ENCODE measurements at regions not wholly inside any gene's neighbourhood (a gene's known extent, or its start where the extent isn't known, plus 50 kb on each side); places are given as distances from the start of the nearest gene placed in this dataset.
"Not testable (repeated sequence)": the region's sequence is repeated elsewhere in the genome, so short reads cannot be mapped to it uniquely, and the experiment has no call there.

DNA sequence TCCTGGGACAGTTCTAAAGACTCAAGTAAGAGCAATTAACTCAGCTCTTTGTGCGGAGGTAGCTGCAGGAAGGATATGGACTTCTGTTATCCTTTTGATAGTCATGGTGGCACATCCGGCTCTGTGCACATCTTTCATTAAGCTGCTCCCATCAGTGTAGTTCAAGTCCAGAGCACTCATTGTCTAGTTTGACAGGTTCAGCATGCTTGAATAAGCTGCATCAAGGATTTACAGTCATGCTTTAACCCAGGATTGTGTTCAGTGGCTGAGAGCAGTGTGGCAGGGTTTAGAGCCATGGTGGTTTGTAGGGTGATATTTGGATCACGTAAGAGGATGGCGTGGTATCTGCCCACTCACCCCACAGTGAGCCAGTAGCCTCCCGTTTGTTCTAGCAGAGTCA, 435.0 kb upstream of the NPAP1 start:
- DNase-seq (ENCODE audit: low read depth); H4K20me1 ChIP-seq (ENCODE audit: insufficient read depth, low read length); H3K4me1 ChIP-seq (ENCODE audit: insufficient read depth, low read length); H3K27ac Mint-ChIP-seq (ENCODE audit: unreplicated experiment); H3K27ac ChIP-seq (ENCODE audit: low read depth, low read length); H3K4me3 Mint-ChIP-seq (ENCODE audit: unreplicated experiment); H2AFZ ChIP-seq (ENCODE audit: low read depth, low read length); H3K4me3 ChIP-seq (ENCODE audit: insufficient read depth, low read depth, low read length); H3K9me3 Mint-ChIP-seq (ENCODE audit: unreplicated experiment); H3K9ac ChIP-seq (ENCODE audit: low read length); H3K36me3 Mint-ChIP-seq (ENCODE audit: low read depth, unreplicated experiment); H3K4me2 ChIP-seq (ENCODE audit: low read length); H3K79me2 ChIP-seq (ENCODE audit: insufficient read depth, low read length); H3K36me3 ChIP-seq (ENCODE audit: insufficient read depth, low read length); H3K9me3 ChIP-seq (ENCODE audit: insufficient read depth, low read depth, low read length); H3K27me3 ChIP-seq (ENCODE audit: insufficient read depth, low read length); FAIRE-seq; H3K27me3 Mint-ChIP-seq (ENCODE audit: low read depth, unreplicated experiment); H3K4me1 Mint-ChIP-seq (ENCODE audit: low read depth, unreplicated experiment): not testable (repeated sequence)

DNA sequence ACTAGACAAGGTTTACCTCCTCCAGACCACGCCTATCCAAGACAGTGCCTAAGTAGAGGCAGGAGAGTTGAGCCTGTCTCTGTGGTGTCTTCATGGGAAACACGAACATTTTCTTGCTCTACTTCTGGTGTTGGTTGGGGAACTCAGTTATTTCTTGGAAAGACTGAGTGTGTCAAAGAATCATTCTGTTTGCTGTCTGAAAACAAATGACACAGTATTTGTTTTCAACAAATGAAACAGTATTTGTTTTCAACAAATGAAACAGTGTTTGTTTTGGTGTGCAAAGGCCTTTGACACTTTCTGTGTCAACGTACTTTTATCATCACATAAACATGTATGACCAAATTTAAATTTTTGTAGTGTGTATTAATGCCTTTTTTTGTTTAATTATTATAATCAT, 416.5 kb upstream of the NPAP1 start:
- not testable (repeated sequence) for H3K27ac ChIP-seq (ENCODE audit: low read depth, low read length); H3K4me1 ChIP-seq (ENCODE audit: insufficient read depth, low read length); H3K4me3 ChIP-seq (ENCODE audit: insufficient read depth, low read depth, low read length); H3K79me2 ChIP-seq (ENCODE audit: insufficient read depth, low read length); DNase-seq (ENCODE audit: low read depth); H3K4me1 Mint-ChIP-seq (ENCODE audit: low read depth, unreplicated experiment); H3K36me3 Mint-ChIP-seq (ENCODE audit: low read depth, unreplicated experiment); FAIRE-seq; H4K20me1 ChIP-seq (ENCODE audit: insufficient read depth, low read length); H3K9me3 ChIP-seq (ENCODE audit: insufficient read depth, low read depth, low read length); H3K9me3 Mint-ChIP-seq (ENCODE audit: unreplicated experiment); H3K4me2 ChIP-seq (ENCODE audit: low read length); H3K27me3 Mint-ChIP-seq (ENCODE audit: low read depth, unreplicated experiment); H3K9ac ChIP-seq (ENCODE audit: low read length); H2AFZ ChIP-seq (ENCODE audit: low read depth, low read length); H3K27me3 ChIP-seq (ENCODE audit: insufficient read depth, low read length); H3K4me3 Mint-ChIP-seq (ENCODE audit: unreplicated experiment); H3K36me3 ChIP-seq (ENCODE audit: insufficient read depth, low read length); H3K27ac Mint-ChIP-seq (ENCODE audit: unreplicated experiment)

DNA sequence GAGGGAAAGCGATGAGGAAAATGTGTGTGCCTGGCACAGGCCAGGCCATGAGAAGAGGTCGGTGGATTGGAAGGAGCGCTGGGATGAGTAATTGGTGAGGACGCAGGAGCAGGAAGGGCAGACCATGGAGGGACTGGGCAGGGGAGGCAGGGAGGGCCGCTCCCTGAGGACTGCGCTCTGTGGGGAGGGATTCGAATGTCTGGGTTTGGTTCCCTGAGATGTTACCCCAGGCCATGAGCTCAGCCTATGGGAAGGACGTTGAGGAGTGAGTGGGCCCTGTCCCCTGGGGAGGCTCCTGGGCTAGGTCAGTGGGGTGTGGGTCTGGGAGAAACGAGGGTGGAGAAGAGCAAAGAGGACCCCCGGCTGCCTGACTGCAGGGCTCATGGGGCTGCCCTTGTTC, 415.2 kb upstream of the NPAP1 start:
- H4K20me1 ChIP-seq (ENCODE audit: insufficient read depth, low read length); H3K9ac ChIP-seq (ENCODE audit: low read length); H3K4me3 ChIP-seq (ENCODE audit: insufficient read depth, low read depth, low read length); FAIRE-seq; H3K4me2 ChIP-seq (ENCODE audit: low read length); H3K27me3 Mint-ChIP-seq (ENCODE audit: low read depth, unreplicated experiment); H3K4me1 ChIP-seq (ENCODE audit: insufficient read depth, low read length); DNase-seq (ENCODE audit: low read depth); H3K36me3 Mint-ChIP-seq (ENCODE audit: low read depth, unreplicated experiment); H3K4me3 Mint-ChIP-seq (ENCODE audit: unreplicated experiment); H3K27ac ChIP-seq (ENCODE audit: low read depth, low read length); H2AFZ ChIP-seq (ENCODE audit: low read depth, low read length); H3K27me3 ChIP-seq (ENCODE audit: insufficient read depth, low read length); H3K79me2 ChIP-seq (ENCODE audit: insufficient read depth, low read length); H3K36me3 ChIP-seq (ENCODE audit: insufficient read depth, low read length); H3K9me3 Mint-ChIP-seq (ENCODE audit: unreplicated experiment); H3K4me1 Mint-ChIP-seq (ENCODE audit: low read depth, unreplicated experiment); H3K27ac Mint-ChIP-seq (ENCODE audit: unreplicated experiment); H3K9me3 ChIP-seq (ENCODE audit: insufficient read depth, low read depth, low read length): not testable (repeated sequence)

DNA sequence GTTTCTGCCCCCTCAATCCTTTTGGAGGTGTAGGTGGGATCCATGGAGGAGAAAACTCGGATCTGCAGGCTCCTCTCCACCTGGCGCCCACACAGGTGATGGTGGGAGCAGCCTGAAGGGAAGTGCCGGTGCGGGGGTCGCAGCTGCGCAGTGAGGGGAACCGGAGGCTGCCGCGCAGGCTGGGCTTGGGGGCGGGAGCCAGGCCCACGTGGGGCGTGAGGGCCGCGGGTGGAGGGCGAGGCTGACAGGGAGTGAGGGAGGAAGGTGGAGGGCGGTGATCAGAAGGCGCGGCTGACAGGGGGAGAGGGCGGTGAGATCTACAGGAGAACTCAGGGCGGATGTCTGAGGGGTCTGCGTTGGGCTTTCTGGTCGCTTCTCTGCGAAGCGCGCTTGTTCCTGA, 414.7 kb upstream of the NPAP1 start:
- H3K36me3 Mint-ChIP-seq (ENCODE audit: low read depth, unreplicated experiment); DNase-seq (ENCODE audit: low read depth); H3K4me1 Mint-ChIP-seq (ENCODE audit: low read depth, unreplicated experiment); H3K9ac ChIP-seq (ENCODE audit: low read length); H3K4me3 Mint-ChIP-seq (ENCODE audit: unreplicated experiment); H2AFZ ChIP-seq (ENCODE audit: low read depth, low read length); H3K27ac Mint-ChIP-seq (ENCODE audit: unreplicated experiment); H3K9me3 ChIP-seq (ENCODE audit: insufficient read depth, low read depth, low read length); H3K79me2 ChIP-seq (ENCODE audit: insufficient read depth, low read length); H3K27me3 Mint-ChIP-seq (ENCODE audit: low read depth, unreplicated experiment); H3K27me3 ChIP-seq (ENCODE audit: insufficient read depth, low read length); H4K20me1 ChIP-seq (ENCODE audit: insufficient read depth, low read length); H3K4me1 ChIP-seq (ENCODE audit: insufficient read depth, low read length); FAIRE-seq; H3K4me2 ChIP-seq (ENCODE audit: low read length); H3K4me3 ChIP-seq (ENCODE audit: insufficient read depth, low read depth, low read length); H3K36me3 ChIP-seq (ENCODE audit: insufficient read depth, low read length); H3K9me3 Mint-ChIP-seq (ENCODE audit: unreplicated experiment); H3K27ac ChIP-seq (ENCODE audit: low read depth, low read length): not testable (repeated sequence)

DNA sequence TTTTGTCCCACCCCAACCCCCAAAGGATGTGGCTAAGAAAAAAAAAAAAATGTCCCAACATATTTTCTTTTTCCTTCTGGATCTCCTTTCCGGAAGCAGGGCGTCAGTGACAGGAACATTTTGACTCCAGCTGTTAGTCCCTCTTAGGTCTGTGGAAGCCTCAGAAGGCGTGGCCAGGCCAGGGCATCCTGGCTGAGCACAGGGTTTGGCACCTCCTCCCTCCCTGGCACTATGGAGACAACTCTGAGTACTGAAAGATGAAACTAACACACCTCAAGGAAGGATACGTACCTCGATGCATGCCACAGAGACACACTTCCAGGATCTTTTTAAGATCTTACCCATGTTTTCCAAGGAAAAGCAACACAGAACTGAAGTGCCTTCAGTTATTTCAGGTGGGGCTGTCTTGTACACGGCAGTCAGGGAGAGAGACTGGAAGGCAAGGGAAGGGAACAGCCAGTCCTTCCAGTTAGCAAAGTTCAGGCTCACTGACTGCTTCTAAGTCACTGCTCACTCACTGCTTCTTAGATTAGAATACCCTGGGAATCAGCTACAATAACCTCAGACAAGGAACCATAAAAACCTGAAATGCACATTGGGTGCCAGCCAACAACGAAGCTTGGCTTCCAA, 406.9 kb upstream of the NPAP1 start:
- not testable (repeated sequence) for DNase-seq (ENCODE audit: low read depth); H3K9ac ChIP-seq (ENCODE audit: low read length); H3K9me3 Mint-ChIP-seq (ENCODE audit: unreplicated experiment); H3K36me3 ChIP-seq (ENCODE audit: insufficient read depth, low read length); H3K4me1 Mint-ChIP-seq (ENCODE audit: low read depth, unreplicated experiment); H3K27me3 ChIP-seq (ENCODE audit: insufficient read depth, low read length); H2AFZ ChIP-seq (ENCODE audit: low read depth, low read length); H3K79me2 ChIP-seq (ENCODE audit: insufficient read depth, low read length); H3K4me3 ChIP-seq (ENCODE audit: insufficient read depth, low read depth, low read length); FAIRE-seq; H3K27ac Mint-ChIP-seq (ENCODE audit: unreplicated experiment); H3K4me2 ChIP-seq (ENCODE audit: low read length); H3K36me3 Mint-ChIP-seq (ENCODE audit: low read depth, unreplicated experiment); H4K20me1 ChIP-seq (ENCODE audit: insufficient read depth, low read length); H3K9me3 ChIP-seq (ENCODE audit: insufficient read depth, low read depth, low read length); H3K27me3 Mint-ChIP-seq (ENCODE audit: low read depth, unreplicated experiment); H3K27ac ChIP-seq (ENCODE audit: low read depth, low read length); H3K4me1 ChIP-seq (ENCODE audit: insufficient read depth, low read length); H3K4me3 Mint-ChIP-seq (ENCODE audit: unreplicated experiment)
